SK-N-MC (cell line): ENCODE measurements at regions not wholly inside any gene's neighbourhood (a gene's known extent, or its start where the extent isn't known, plus 50 kb on each side); places are given as distances from the start of the nearest gene placed in this dataset.

Source experiments
- DNase-seq: peaks from one replicate; pipeline ENCODE4 v3.0.0-alpha.2; 2011; ENCODE audit warnings: low read depth, low spot score
- H3K27ac ChIP-seq: fragments of 200-600 bp; sonication (generic); 2 replicates; pipeline ENCODE4 v1.5.1; 2016; ENCODE audit warnings: mixed run types
- H3K36me3 ChIP-seq: fragments of 200-600 bp; sonication (generic); 2 replicates; pipeline ENCODE4 v1.6.1; 2017; ENCODE audit warnings: antibody characterized with exemption, low read length, mixed read lengths; ENCODE audit not compliant: insufficient read depth
- H3K4me3 ChIP-seq: fragments of 200-600 bp; sonication (generic); 2 replicates; pipeline ENCODE4 v1.5.1; 2016
- H3K9ac ChIP-seq: fragments of 200-600 bp; sonication (generic); 2 replicates; pipeline ENCODE4 v1.8.0; 2017; ENCODE audit warnings: mixed run types, mixed read lengths; ENCODE audit not compliant: insufficient read length
- H3K9me3 ChIP-seq: fragments of 200-600 bp; sonication (generic); 2 replicates; pipeline ENCODE4 v1.6.1; 2017; ENCODE audit warnings: low read depth, mild to moderate bottlenecking, antibody characterized with exemption, low read length, moderate library complexity, mixed read lengths
- EZH2 ChIP-seq: fragments of 200-600 bp; sonication (generic); IDR thresholded peaks from one replicate; pipeline ENCODE4 v1.6.1; 2017; ENCODE audit warnings: antibody characterized with exemption
- FOXP2 ChIP-seq: optimal IDR thresholded peaks from 2 replicates; pipeline ENCODE3; 2011; ENCODE audit warnings: mild to moderate bottlenecking, moderate library complexity; ENCODE audit not compliant: insufficient read depth; ENCODE audit errors: extremely low read length, control extremely low read depth
- POLR2AphosphoS5 ChIP-seq: IDR thresholded peaks from 2 replicates; pipeline ENCODE4 v1.6.1; 2012; ENCODE audit warnings: mild to moderate bottlenecking, low read depth, low read length, borderline replicate concordance

DNA sequence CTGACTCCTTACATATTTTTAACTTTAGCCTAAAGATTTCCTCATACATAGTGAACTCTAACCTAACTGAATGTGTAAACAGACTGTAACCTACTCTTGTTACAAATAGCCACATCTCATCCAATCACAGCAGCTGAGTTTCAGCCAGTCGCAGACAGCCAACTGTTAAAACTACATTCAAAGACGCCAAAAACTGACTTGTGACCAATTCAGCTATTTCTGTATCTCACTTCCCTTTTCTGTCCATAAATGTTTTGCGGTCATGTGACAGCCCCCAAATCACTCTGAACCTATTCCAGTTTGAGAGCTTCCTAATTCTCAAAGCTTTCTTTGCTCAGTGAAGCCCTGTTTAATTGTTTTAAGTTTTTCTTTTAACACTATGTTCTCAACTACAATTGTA is 2731.9 kb downstream of the ARAP2 start:
- H3K36me3 ChIP-seq = no peaks in the 10 kb centered on the region
- TF ChIP-seq EZH2 (no peak), POLR2AphosphoS5 (no peak), FOXP2 (no peak)
- DNase-seq = no peak
- no peak overlapping the region for H3K4me3 ChIP-seq
- H3K27ac ChIP-seq = no peak overlapping the region
- H3K9ac ChIP-seq = no peak overlapping the region
- H3K9me3 ChIP-seq = no peaks in the 10 kb centered on the region

DNA sequence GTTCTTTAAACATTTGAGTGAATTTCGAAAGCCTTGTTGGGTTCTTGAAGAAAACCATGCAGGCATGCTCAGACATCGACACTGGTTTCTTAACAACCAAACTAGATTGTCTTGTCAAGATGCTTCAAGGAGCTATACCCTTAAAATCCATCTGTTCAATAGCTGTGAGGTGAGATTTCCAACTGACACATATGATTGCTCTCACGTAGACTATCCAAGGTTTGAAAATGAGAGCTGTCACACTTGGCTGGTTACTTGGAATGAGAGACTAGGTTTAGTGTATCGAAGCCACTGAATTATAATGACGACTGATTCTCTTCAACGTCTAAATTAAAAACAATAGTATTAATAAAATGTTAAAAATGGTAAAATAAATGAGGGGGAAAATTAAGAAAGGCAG is 2725.5 kb downstream of the ARAP2 start:
- Histone ChIP-seq H3K27ac (no peak overlapping the region), H3K4me3 (no peak overlapping the region), H3K36me3 (no peaks in the 10 kb centered on the region), H3K9me3 (no peaks in the 10 kb centered on the region), H3K9ac (no peak overlapping the region)
- no peak for DNase-seq
- no peak for TF ChIP-seq FOXP2
- no peak for TF ChIP-seq EZH2
- no peak for TF ChIP-seq POLR2AphosphoS5

DNA sequence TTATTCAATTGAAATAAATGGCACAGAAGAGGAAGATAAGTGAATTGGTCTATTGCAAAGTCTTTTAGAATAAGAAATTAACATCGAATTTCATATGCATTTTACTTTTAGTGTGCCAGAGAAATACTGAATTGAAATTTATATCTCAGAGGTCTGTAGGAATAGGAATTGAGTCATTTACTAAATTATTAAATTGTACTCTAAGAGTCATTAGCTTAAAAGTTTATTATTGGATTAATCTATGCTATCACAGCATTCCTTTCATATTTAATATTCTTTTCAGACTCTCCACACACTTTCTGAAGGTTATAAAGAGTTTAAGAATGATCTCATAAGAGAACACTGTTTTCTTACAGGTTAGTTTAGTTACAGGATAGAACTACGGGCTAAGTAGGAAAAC is 2711.5 kb downstream of the ARAP2 start:
- no peak for DNase-seq
- no peak overlapping the region for H3K4me3 ChIP-seq

DNA sequence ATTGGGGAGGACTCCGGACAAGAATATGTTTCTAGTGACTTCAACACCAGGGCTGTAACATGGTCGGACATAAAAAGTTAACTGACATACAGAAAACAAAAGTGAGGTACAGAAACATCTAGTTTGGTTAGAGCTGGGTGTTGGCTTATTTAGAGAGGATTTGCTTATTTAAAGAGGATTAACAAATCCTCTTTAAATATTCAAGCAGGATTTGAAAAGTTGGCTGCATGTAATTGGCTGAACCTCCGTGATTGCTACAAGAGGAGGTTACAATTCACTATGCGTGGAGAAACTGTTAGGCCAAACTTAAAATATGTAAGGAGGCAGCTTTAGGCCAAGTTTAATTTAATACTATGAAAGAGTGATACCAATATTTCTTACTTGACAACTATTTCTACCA is 2707.4 kb downstream of the ARAP2 start:
- Histone ChIP-seq H3K4me3 (no peak overlapping the region), H3K27ac (no peak overlapping the region), H3K9me3 (no peaks in the 10 kb centered on the region), H3K36me3 (no peaks in the 10 kb centered on the region), H3K9ac (no peak overlapping the region)
- TF ChIP-seq POLR2AphosphoS5 (no peak), FOXP2 (no peak), EZH2 (no peak)
- DNase-seq = no peak

More for the DNA sequence above, 2711.5 kb downstream of the ARAP2 start:
- TF ChIP-seq FOXP2 = no peak
- no peak for TF ChIP-seq POLR2AphosphoS5
- no peak for TF ChIP-seq EZH2
- H3K9me3 ChIP-seq = no peaks in the 10 kb centered on the region
- no peak overlapping the region for H3K9ac ChIP-seq
- H3K27ac ChIP-seq = no peak overlapping the region
- no peaks in the 10 kb centered on the region for H3K36me3 ChIP-seq

DNA sequence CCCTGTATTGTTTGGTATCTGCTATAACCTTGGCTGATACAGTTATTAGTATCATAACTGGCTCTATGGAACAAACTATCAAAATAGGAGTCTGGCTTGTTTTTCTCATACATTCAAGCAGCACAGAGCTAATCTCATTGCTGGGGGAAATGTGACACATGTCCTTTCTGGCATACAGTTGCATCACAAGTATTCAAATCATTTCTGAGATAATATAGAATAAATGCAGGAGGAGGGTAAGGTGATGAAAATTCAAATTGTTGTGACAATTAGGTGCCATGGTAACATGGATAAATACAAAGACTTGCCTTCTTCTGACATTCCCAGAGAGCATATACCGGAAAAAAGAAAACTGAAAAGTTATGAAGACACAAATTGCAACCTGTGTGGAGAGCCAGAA is 2706.8 kb downstream of the ARAP2 start:
- TF ChIP-seq EZH2 = no peak
- TF ChIP-seq FOXP2 = no peak
- no peak for TF ChIP-seq POLR2AphosphoS5
- no peaks in the 10 kb centered on the region for H3K9me3 ChIP-seq
- DNase-seq = no peak
- H3K36me3 ChIP-seq = no peaks in the 10 kb centered on the region
- no peak overlapping the region for H3K4me3 ChIP-seq
- no peak overlapping the region for H3K27ac ChIP-seq
- H3K9ac ChIP-seq = no peak overlapping the region

DNA sequence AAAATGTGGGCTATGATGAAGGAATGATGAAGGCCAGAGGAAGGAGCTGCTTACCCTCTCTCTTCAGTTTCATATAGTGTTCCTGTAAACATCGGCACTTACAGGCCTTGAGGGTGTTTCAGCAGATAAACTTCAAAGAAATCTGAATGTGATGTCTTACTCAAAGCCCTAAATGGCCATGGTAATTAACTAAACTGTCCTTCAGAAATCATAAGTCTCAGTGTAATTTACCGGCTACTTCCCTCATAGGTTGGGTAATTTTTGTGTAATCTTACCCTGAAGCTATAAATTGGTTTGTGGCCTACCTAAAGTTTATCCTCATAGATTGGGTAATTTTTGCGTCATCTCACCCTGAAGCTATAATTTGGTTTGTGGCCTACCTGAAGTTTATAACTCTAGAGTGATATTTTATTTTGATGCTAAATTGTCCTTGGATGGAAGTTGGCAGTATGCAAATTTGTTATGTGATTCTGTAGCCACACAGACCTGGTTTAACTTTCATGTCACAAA is 2700.3 kb downstream of the ARAP2 start:
- no peak for DNase-seq
- no peaks in the 10 kb centered on the region for H3K36me3 ChIP-seq
- TF ChIP-seq POLR2AphosphoS5 (no peak), FOXP2 (no peak), EZH2 (no peak)
- no peak overlapping the region for H3K4me3 ChIP-seq
- no peaks in the 10 kb centered on the region for H3K9me3 ChIP-seq
- H3K27ac ChIP-seq = no peak overlapping the region
- no peak overlapping the region for H3K9ac ChIP-seq

DNA sequence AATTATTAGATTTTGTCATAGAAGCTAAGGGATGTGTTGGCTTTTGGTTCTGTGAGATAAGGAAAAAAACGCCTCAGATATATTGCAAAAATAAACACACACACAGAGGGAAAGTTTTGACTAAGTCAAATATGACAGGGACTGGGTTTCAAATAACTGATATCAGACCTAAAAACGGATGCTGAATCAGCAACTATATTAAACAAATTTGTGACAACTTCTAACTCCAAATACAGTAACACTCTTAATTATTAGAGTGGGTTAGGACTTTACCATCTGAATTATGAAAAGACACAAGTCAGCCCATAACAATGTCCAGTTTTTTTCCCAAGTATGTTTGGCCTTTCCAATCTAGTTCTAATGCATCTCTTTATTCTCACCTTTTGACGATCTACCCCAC is 2693.1 kb downstream of the ARAP2 start:
- TF ChIP-seq POLR2AphosphoS5 = no peak
- no peak for TF ChIP-seq EZH2
- TF ChIP-seq FOXP2 = no peak
- no peak overlapping the region for H3K4me3 ChIP-seq

DNA sequence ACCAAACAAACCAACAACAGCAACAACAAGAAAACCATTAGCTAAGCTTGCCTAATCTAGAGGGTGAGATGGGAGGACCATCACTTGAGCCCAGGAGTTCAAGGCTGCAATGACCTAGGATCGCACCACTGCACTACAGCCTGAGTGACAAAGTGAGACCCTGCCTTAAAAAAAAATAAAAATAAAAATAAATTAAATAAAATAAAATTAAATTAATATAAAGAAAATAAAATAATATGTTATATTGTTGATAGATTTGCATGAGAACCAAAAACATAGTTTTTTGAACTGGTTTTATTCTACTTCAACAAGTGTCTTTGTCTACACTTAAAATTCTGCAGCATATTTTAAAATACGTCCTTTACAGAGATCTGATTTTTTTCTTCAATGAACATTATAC is 2683.1 kb downstream of the ARAP2 start:
- no peak for TF ChIP-seq FOXP2
- no peak for TF ChIP-seq EZH2
- TF ChIP-seq POLR2AphosphoS5 = no peak
- H3K9me3 ChIP-seq = no peaks in the 10 kb centered on the region
- no peak overlapping the region for H3K9ac ChIP-seq
- no peak overlapping the region for H3K4me3 ChIP-seq
- no peaks in the 10 kb centered on the region for H3K36me3 ChIP-seq
- no peak overlapping the region for H3K27ac ChIP-seq
- no peak for DNase-seq

More for the DNA sequence above, 2693.1 kb downstream of the ARAP2 start:
- no peak overlapping the region for H3K9ac ChIP-seq
- DNase-seq = no peak
- no peaks in the 10 kb centered on the region for H3K36me3 ChIP-seq
- no peak overlapping the region for H3K27ac ChIP-seq
- H3K9me3 ChIP-seq = no peaks in the 10 kb centered on the region

DNA sequence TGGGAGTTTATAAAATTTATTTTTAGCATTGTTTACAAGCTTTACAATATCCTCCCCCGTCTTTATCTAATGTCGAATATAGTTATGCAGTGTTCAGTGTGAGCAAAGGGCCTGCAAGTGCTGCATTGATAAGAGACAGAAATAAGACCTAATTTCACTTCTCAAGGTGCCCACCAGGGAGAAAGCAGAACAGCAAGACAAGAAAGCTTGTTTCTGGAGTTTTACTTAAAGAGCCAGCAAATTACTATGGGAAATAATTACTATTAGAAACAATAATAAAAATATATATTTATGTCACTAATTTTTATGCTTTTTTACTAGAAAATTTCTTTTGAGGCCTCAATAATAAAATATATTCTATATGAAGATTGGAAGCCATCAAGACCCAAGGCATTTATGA is 2677.7 kb downstream of the ARAP2 start:
- no peak overlapping the region for H3K9ac ChIP-seq
- no peak overlapping the region for H3K4me3 ChIP-seq
- no peak for TF ChIP-seq POLR2AphosphoS5
- no peak for TF ChIP-seq FOXP2
- no peak for TF ChIP-seq EZH2
- H3K27ac ChIP-seq = no peak overlapping the region
- no peak for DNase-seq
- H3K9me3 ChIP-seq = no peaks in the 10 kb centered on the region
- no peaks in the 10 kb centered on the region for H3K36me3 ChIP-seq

DNA sequence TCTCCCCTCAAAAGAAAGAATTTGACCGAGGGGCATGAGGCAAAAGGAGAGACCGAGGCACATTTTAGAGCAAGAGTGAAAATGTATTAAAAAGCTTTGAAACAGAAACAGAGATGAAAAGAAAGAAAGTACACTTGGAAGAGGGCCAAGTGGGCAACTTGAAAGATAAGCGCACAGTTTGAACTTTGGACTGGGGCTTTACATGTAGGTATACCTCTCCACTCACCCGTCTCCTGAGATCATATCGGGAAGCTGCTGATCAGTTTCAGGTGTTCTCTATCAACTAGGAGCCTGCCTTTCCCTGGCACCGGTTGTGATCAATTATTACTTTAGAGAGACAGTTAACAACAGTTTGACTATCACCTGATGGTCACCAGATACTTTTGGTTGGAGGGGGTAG is 2666.5 kb downstream of the ARAP2 start:
- TF ChIP-seq POLR2AphosphoS5 (no peak), EZH2 (no peak), FOXP2 (no peak)
- H3K9ac ChIP-seq = no peak overlapping the region
- no peak for DNase-seq
- no peaks in the 10 kb centered on the region for H3K36me3 ChIP-seq
- H3K9me3 ChIP-seq = no peaks in the 10 kb centered on the region
- H3K27ac ChIP-seq = no peak overlapping the region
- no peak overlapping the region for H3K4me3 ChIP-seq
